ENCODE measurements at regions not wholly inside any gene's neighbourhood (a gene's known extent, or its start where the extent isn't known, plus 50 kb on each side); places are given as distances from the start of the nearest gene placed in this dataset.

- no peaks in the 10 kb centered on the region for H3K4me1 ChIP-seq (replicated peaks in 1 of 4; ENCODE audit: control insufficient read depth in 3 of 4, insufficient read depth in 4 of 4, low read length in 3 of 4)
- H3K18ac ChIP-seq (ENCODE audit: extremely low read depth, low read length) = no peak overlapping the region
- H4K91ac ChIP-seq (replicated peaks; ENCODE audit: insufficient read length, low read length) = no peak overlapping the region
- H3K4me2 ChIP-seq (ENCODE audit: insufficient read depth in 1 of 2, low read depth in 2 of 2, low read length in 2 of 2) = no peak overlapping the region
- H3K9ac ChIP-seq (replicated peaks in 1 of 4; ENCODE audit: extremely low read depth in 1 of 4, low read depth in 3 of 4, low read length in 3 of 4) = no peak overlapping the region
- H3K27me3 ChIP-seq (replicated peaks in 1 of 4; ENCODE audit: control insufficient read depth in 3 of 4, extremely low read depth in 1 of 4, insufficient read depth in 3 of 4, low read length in 3 of 4) = peaks cover 0 to 1% (median 0%) of the 10 kb centered on the region in 4 experiments; a peak in 2 of 7 replicates
- no peak overlapping the region for H2BK12ac ChIP-seq (ENCODE audit: low read depth, low read length)
- H2BK20ac ChIP-seq (ENCODE audit: low read length) = no peak overlapping the region
- DNase-seq (ENCODE audit: low read depth in 1 of 2, low spot score in 2 of 2) (no peak), FAIRE-seq (no peak)
- H3K4me3 ChIP-seq (ENCODE audit: extremely low read depth in 1 of 4, insufficient read depth in 2 of 4, low read depth in 3 of 4, low read length in 4 of 4) = no peak overlapping the region
- H2AK5ac ChIP-seq (ENCODE audit: low read depth, low read length) = no peak overlapping the region
- H2BK5ac ChIP-seq (ENCODE audit: low read depth, low read length) = no peak overlapping the region
- H3K79me1 ChIP-seq (ENCODE audit: low read depth, low read length) = no peaks in the 10 kb centered on the region
- no peak overlapping the region for H3K27ac ChIP-seq (ENCODE audit: low read depth, low read length)
- no peak for TF ChIP-seq KDM1A (IDR thresholded peaks at IDR 0.05; ENCODE audit: borderline replicate concordance, low read length)
- no peaks in the 10 kb centered on the region for H3K36me3 ChIP-seq (ENCODE audit: control insufficient read depth in 2 of 4, insufficient read depth in 4 of 4, low read length in 3 of 4)
- H4K5ac ChIP-seq (ENCODE audit: insufficient read length, low read depth, low read length) = no peak overlapping the region
- no peaks in the 10 kb centered on the region for H4K20me1 ChIP-seq (replicated peaks in 1 of 2; ENCODE audit: control insufficient read depth in 1 of 2, insufficient read depth in 2 of 2, low read length in 2 of 2)
- no peak overlapping the region for H3K14ac ChIP-seq (ENCODE audit: insufficient read length)
- no peak overlapping the region for H3K4ac ChIP-seq (replicated peaks; ENCODE audit: insufficient read length, low read depth, low read length)
- no peak overlapping the region for H2AFZ ChIP-seq (ENCODE audit: low read length)
- 64% methylated on average over 1 of the region's 1 CpG; no CpG with 5 or more reads in 1 of the 2 experiments for WGBS, 2 experiments (ENCODE audit: extremely low coverage in 1 of 2, insufficient coverage in 1 of 2, insufficient read length in 1 of 2, insufficient replicate concordance in 2 of 2, low coverage in 1 of 2, low lambda C conversion rate in 2 of 2, missing lambda C conversion rate in 1 of 2)
- no peaks in the 10 kb centered on the region for H3K9me3 ChIP-seq (ENCODE audit: insufficient read depth in 2 of 2, low read depth in 1 of 2, low read length in 1 of 2)
- H3K56ac ChIP-seq (replicated peaks; ENCODE audit: insufficient read length, low read depth, low read length) = no peak overlapping the region
- H2BK120ac ChIP-seq (replicated peaks; ENCODE audit: low read depth, low read length) = no peak overlapping the region
- H4K8ac ChIP-seq (ENCODE audit: extremely low read depth, insufficient read depth, low read length) = no peak overlapping the region
- POLR2A ChIA-PET (ENCODE audit: partially characterized antibody) = interaction anchor here (1.4 kb wide), 1 partner anchor 110 kb away, joined by 5 read pairs; the partner anchor contains the start of gene CCN2
- no peak overlapping the region for H3K23ac ChIP-seq (ENCODE audit: insufficient read length)
- H3K23me2 ChIP-seq (ENCODE audit: low read depth, low read length) = no peaks in the 10 kb centered on the region
- CTCF ChIA-PET (ENCODE audit: partially characterized antibody) = interaction anchor here (0.9 to 1.1 kb wide), 2 partner anchors 13 to 16 kb away, joined by 3 to 4 read pairs; no protein-coding TSS in a partner anchor
- H3K79me2 ChIP-seq (ENCODE audit: control insufficient read depth in 1 of 2, insufficient read depth in 2 of 2, low read length in 2 of 2) = no peaks in the 10 kb centered on the region
- H2BK15ac ChIP-seq (ENCODE audit: low read length) = no peak overlapping the region
Observed at GRCh38 chr6:132061381-132061780, 110.2 kb upstream of the CCN2 start.

Data from H1 (cell line).